ENCODE measurements at regions not wholly inside any gene's neighbourhood (a gene's known extent, or its start where the extent isn't known, plus 50 kb on each side); places are given as distances from the start of the nearest gene placed in this dataset.

DNA sequence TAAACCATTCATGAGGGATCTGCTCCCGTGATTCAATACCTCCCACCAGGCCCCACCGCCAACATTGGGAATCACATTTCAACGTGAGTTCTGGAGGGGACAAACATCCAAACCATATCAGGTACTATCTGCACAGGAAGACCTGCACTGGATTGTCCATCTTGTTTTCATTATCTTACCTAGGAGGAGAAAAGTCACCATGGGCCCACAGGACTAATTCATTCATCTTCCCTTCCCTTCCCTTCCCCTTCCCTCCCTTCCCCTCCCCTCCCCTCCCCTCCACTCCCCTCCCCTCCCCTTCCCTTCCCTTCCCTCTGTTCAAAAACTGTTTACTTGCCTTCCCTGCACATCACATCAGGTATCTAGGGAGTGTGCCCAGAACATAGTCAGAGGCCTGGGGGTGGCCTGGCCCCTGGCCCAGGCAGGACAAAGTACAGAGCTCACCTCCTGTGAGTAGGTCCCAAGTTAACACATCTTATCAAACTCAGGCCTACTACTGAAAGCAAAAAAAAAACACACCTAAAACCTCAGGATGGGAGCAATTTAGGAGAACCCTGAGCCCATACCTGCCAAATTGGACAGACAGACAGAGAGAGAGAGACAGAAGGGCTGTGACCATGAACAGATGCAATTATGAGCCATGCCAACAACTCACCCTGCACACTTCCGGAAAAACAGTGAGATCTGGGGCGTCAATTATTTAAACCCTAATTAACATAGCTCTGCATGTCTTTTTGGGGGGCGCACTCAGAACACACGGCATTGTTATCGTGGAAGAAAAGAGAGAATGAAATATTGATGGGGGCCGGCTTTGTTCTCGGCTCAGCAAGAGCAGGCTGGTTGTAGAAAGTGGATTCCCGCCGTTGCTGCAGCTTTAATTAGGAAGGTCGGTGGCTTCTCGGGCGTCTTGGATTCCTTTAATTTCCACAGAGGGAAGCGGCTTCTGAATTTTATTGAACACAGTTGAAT is 151.2 kb downstream of the IRX5 start:
- TF ChIP-seq, protein P1, sequence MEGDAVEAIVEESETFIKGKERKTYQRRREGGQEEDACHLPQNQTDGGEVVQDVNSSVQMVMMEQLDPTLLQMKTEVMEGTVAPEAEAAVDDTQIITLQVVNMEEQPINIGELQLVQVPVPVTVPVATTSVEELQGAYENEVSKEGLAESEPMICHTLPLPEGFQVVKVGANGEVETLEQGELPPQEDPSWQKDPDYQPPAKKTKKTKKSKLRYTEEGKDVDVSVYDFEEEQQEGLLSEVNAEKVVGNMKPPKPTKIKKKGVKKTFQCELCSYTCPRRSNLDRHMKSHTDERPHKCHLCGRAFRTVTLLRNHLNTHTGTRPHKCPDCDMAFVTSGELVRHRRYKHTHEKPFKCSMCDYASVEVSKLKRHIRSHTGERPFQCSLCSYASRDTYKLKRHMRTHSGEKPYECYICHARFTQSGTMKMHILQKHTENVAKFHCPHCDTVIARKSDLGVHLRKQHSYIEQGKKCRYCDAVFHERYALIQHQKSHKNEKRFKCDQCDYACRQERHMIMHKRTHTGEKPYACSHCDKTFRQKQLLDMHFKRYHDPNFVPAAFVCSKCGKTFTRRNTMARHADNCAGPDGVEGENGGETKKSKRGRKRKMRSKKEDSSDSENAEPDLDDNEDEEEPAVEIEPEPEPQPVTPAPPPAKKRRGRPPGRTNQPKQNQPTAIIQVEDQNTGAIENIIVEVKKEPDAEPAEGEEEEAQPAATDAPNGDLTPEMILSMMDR (conservative IDR thresholded peaks at IDR 0.05; ENCODE audit: low read depth in 2 of 2): no peak
- TF ChIP-seq EZH2 (IDR thresholded peaks at IDR 0.05; ENCODE audit: low read depth, unreplicated experiment) (no peak), POLR2AphosphoS5 (IDR thresholded peaks at IDR 0.05; ENCODE audit: low read depth) (no peak), CREB1 (CRISPR knock-in tag; IDR thresholded peaks at IDR 0.05; ENCODE audit: low read depth) (no peak)
- TF ChIP-seq, protein P2, sequence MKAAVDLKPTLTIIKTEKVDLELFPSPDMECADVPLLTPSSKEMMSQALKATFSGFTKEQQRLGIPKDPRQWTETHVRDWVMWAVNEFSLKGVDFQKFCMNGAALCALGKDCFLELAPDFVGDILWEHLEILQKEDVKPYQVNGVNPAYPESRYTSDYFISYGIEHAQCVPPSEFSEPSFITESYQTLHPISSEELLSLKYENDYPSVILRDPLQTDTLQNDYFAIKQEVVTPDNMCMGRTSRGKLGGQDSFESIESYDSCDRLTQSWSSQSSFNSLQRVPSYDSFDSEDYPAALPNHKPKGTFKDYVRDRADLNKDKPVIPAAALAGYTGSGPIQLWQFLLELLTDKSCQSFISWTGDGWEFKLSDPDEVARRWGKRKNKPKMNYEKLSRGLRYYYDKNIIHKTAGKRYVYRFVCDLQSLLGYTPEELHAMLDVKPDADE (IDR thresholded peaks at IDR 0.05): no peak
